Activated B cell treated with CpG ODN at 0.5 μM for 24 hours (primary cell): ENCODE measurements at regions not wholly inside any gene's neighbourhood (a gene's known extent, or its start where the extent isn't known, plus 50 kb on each side); places are given as distances from the start of the nearest gene placed in this dataset.
"Not testable (repeated sequence)": the region's sequence is repeated elsewhere in the genome, so short reads cannot be mapped to it uniquely, and the experiment has no call there.

ENCODE experiments used
- ATAC-seq: fragments of 200-7000 bp; cut with Tn5 transposase; one replicate; pipeline ENCODE4 v1.10.0; 2021; ENCODE audit warnings: low read depth, mild to moderate bottlenecking, moderate library complexity
- CTCF ChIA-PET: fragments of 350-600 bp; sonication (Branson Sonifier 250); formaldehyde crosslinking; loops from one replicate; lab custom pipeline; 2021; ENCODE audit warnings: antibody characterized with exemption; lab: Charles Lee
- POLR2A ChIA-PET: fragments of 350-600 bp; sonication (Branson Sonifier 250); formaldehyde crosslinking; loops from one replicate; lab custom pipeline; 2021; ENCODE audit warnings: antibody characterized with exemption; lab: Charles Lee
- DNase-seq: peaks from one replicate; pipeline ENCODE4 v3.0.0; 2022
- H3K27ac Mint-ChIP-seq: one replicate; pipeline ENCODE4 v1.8.0; 2020; ENCODE audit warnings: mixed read lengths
- H3K27me3 Mint-ChIP-seq: one replicate; pipeline ENCODE4 v1.8.0; 2021; ENCODE audit warnings: mixed read lengths
- H3K36me3 Mint-ChIP-seq: one replicate; pipeline ENCODE4 v1.8.0; 2021; ENCODE audit warnings: low read depth, mixed read lengths
- H3K4me1 Mint-ChIP-seq: one replicate; pipeline ENCODE4 v1.8.0; 2021; ENCODE audit warnings: mixed read lengths
- H3K4me3 Mint-ChIP-seq: one replicate; pipeline ENCODE4 v1.8.0; 2020; ENCODE audit warnings: mild to moderate bottlenecking, mixed read lengths
- H3K9me3 Mint-ChIP-seq: one replicate; pipeline ENCODE4 v1.8.0; 2020; ENCODE audit warnings: mixed read lengths
- intact Hi-C: fragments of 100-400 bp; cut with micrococcal nuclease; formaldehyde crosslinking; loops from one replicate; pipeline ENCODE4 v1.15.1; 2024
- TF ChIP-seq, protein P1 (sequence below): fragments of 200-600 bp; IDR thresholded peaks from one replicate; pipeline ENCODE4 v1.8.0; 2022; ENCODE audit warnings: antibody characterized with exemption, mild to moderate bottlenecking

DNA sequence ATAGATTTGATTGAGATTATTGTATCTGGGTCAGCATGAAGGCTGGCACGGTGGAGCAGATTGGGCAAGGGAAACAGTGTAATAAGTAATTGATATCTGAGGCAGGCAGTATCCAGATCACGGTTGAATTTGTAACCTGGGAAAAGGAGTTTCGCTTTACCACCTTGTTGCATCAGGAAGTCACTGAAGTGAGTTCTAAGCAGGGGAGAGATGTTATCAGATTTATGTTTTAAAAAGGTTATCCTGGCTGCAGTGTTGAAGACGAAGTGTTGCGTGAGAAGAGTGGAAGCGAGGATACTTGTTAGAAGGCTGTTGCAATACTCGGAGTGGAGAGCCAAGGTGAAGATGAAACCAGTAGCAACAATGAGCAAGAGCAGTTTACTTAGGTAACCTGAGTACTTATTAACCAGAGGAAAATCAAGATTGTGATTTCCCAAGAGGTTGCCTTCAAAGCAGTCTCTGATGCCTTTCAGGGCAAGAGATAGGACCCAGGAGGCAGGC is 77.8 kb downstream of the LHX9 start:
- Mint-ChIP-seq H3K27me3 (peaks cover 5% of the 10 kb centered on the region), H3K4me1 (no peaks in the 10 kb centered on the region), H3K9me3 (no peaks in the 10 kb centered on the region), H3K4me3 (no peak overlapping the region), H3K27ac (no peak overlapping the region), H3K36me3 (no peaks in the 10 kb centered on the region)
- no peak for ATAC-seq
- intact Hi-C loops, result no loop called here
- ChIA-PET CTCF (no interaction called here), POLR2A (no interaction called here)
- TF ChIP-seq, protein P1, sequence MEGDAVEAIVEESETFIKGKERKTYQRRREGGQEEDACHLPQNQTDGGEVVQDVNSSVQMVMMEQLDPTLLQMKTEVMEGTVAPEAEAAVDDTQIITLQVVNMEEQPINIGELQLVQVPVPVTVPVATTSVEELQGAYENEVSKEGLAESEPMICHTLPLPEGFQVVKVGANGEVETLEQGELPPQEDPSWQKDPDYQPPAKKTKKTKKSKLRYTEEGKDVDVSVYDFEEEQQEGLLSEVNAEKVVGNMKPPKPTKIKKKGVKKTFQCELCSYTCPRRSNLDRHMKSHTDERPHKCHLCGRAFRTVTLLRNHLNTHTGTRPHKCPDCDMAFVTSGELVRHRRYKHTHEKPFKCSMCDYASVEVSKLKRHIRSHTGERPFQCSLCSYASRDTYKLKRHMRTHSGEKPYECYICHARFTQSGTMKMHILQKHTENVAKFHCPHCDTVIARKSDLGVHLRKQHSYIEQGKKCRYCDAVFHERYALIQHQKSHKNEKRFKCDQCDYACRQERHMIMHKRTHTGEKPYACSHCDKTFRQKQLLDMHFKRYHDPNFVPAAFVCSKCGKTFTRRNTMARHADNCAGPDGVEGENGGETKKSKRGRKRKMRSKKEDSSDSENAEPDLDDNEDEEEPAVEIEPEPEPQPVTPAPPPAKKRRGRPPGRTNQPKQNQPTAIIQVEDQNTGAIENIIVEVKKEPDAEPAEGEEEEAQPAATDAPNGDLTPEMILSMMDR, result no peak
- no peak for DNase-seq

DNA sequence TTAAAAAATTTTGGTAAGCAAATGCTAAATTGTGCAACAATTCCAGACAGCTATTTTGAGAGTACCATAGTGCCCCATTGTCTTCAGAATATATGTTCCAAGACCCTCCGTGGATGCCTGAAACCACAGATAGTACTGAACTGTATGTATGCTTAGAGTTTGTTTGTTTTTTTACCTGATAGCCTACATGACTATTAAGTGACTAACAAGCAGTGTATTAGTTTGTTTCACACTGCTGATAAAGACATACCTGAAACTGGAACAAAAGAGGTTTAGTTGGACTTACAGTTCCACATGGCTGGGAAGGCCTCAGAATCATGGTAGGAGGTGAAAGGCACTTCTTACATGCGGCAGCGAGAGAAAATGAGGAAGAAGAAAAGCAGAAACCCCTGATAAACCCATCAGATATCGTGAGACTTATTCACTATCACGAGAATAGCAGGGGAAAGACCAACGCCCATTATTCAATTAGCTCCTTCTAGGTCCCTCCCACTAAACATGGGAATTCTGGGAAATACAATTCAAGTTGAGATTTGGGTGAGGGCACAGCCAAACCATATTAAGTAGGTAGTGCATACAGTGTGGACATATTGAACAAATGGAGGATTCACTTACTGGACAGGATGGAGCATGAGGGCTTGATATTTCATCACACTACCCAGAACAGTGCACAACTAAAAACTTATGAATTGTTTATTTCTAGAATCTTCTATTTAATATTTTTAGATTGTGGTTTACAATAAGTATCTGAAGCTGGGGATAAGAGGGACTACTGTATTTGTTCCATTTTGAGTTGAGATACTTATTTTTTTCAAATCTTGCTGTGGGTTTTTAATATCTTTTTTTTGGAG is 78.5 kb downstream of the LHX9 start:
- Mint-ChIP-seq H3K36me3 (no peaks in the 10 kb centered on the region), H3K9me3 (no peaks in the 10 kb centered on the region), H3K27me3 (peaks cover 5% of the 10 kb centered on the region), H3K4me1 (no peaks in the 10 kb centered on the region), H3K4me3 (no peak overlapping the region), H3K27ac (no peak overlapping the region)
- ATAC-seq (no peak), DNase-seq (no peak)
- CTCF ChIA-PET, result no interaction called here
- intact Hi-C loops, result no loop called here
- POLR2A ChIA-PET, result no interaction called here
- TF ChIP-seq, protein P1, result no peak

DNA sequence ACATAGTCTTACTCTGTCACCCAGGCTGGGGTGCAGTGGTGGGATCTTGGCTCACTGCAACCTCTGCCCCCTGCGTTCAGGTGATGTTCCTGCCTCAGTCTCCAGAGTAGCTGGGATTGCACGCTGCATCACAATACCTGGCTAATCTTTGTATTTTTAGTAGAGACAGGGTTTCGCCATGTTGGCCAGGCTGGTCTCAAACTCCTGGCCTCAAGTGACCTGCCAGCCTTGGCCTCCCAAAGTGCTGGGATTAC is 79.0 kb downstream of the LHX9 start:
- CTCF ChIA-PET, ATAC-seq, H3K27ac Mint-ChIP-seq, H3K27me3 Mint-ChIP-seq, intact Hi-C loops, H3K4me1 Mint-ChIP-seq, H3K9me3 Mint-ChIP-seq, DNase-seq, H3K4me3 Mint-ChIP-seq, POLR2A ChIA-PET, H3K36me3 Mint-ChIP-seq: not testable (repeated sequence)

DNA sequence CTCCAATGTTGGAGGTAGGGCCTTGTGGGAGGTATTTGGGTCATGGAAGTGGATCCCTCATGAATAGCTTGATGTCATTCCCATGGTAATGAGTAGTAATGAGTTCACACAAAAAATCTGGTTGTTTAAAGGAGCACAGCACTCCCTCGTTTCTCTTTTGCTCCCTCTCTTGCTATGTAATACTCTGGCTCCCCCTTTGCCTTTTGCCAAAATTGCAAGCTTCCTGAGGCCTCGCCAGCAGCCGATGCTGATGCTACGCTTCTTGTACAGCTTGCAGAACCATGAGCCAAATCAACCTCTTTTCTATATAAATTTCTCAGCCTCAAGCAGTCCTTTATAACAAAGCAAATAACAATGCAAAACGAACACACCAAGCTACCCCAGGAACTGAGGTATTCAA is 80.9 kb downstream of the LHX9 start:
- H3K4me3 Mint-ChIP-seq, result no peak overlapping the region
- no peak overlapping the region for H3K27ac Mint-ChIP-seq
- ChIA-PET POLR2A (no interaction called here), CTCF (no interaction called here)
- DNase-seq (no peak), ATAC-seq (no peak)
- intact Hi-C loops, result no loop called here
- H3K27me3 Mint-ChIP-seq, result peaks cover 6% of the 10 kb centered on the region
- H3K4me1 Mint-ChIP-seq, result no peaks in the 10 kb centered on the region
- TF ChIP-seq, protein P1, result no peak
- no peaks in the 10 kb centered on the region for H3K36me3 Mint-ChIP-seq
- no peaks in the 10 kb centered on the region for H3K9me3 Mint-ChIP-seq

DNA sequence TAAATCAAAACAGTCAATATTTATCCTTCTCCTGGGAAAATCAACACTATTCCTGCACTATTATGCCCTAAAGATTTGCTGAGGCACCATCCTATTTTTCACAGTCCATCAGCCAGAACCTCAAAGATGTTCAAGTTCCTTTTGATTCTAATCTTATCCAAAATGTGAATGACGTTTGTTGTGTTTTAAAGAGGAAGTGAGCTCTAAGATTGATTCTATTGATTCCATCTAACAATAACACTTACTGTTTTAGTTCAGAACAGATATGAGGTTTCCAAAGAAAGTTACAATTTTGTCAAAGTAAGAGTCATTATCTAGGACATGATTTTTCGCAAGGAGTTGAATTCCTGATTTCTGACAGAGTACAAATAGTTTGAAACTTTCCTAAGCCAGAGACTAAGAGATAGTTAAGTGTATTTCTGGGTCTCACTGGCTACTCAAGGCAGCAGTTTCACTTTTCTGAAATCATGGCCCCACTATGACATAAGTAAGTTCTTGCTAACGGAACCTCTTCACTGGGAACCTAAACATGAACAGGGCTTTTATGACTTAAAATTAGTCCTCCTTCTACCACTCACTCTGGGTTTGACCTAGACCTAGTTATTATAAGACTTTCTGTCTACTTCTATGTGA is 84.7 kb downstream of the LHX9 start:
- H3K27ac Mint-ChIP-seq, result no peak overlapping the region
- intact Hi-C loops, result no loop called here
- CTCF ChIA-PET, result no interaction called here
- DNase-seq, result no peak
- no peak for ATAC-seq
- H3K27me3 Mint-ChIP-seq, result peaks cover 7% of the 10 kb centered on the region
- no peaks in the 10 kb centered on the region for H3K9me3 Mint-ChIP-seq
- POLR2A ChIA-PET, result no interaction called here
- no peaks in the 10 kb centered on the region for H3K36me3 Mint-ChIP-seq
- H3K4me3 Mint-ChIP-seq, result no peak overlapping the region
- no peaks in the 10 kb centered on the region for H3K4me1 Mint-ChIP-seq
- TF ChIP-seq, protein P1, result no peak
